AG04449 (cell line): ENCODE measurements at regions not wholly inside any gene's neighbourhood (a gene's known extent, or its start where the extent isn't known, plus 50 kb on each side); places are given as distances from the start of the nearest gene placed in this dataset.

Experiments
- CTCF ChIA-PET: fragments of 350-600 bp; formaldehyde crosslinking; extraction: SDS; loops from one replicate; lab custom pipeline; 2021; ENCODE audit warnings: antibody characterized with exemption; lab: Yijun Ruan, JAX
- POLR2A ChIA-PET: fragments of 400-600, 350-600 bp; formaldehyde crosslinking; extraction: SDS; loops from one replicate; lab custom pipeline; 2020; ENCODE audit warnings: antibody characterized with exemption, inconsistent platforms; lab: Yijun Ruan, JAX
- DNase-seq: peaks from one replicate; pipeline ENCODE4 v3.0.0-alpha.2; 2010; ENCODE audit warnings: low read depth, low spot score
- H3K4me3 ChIP-seq: 2 replicates; pipeline ENCODE4 v1.5.1; 2011; ENCODE audit warnings: low read depth, mild to moderate bottlenecking, control low read depth, low read length
- TF ChIP-seq, protein P1 (sequence below): IDR thresholded peaks from one replicate; pipeline ENCODE4 v1.5.1; 2011; ENCODE audit warnings: mild to moderate bottlenecking, moderate library complexity, low read length, control low read depth, inconsistent platforms; ENCODE audit not compliant: insufficient read depth; ENCODE audit errors: missing control alignments

- ChIA-PET POLR2A (no interaction called here), CTCF (no interaction called here)
- DNase-seq, result no peak
- TF ChIP-seq, protein P1, sequence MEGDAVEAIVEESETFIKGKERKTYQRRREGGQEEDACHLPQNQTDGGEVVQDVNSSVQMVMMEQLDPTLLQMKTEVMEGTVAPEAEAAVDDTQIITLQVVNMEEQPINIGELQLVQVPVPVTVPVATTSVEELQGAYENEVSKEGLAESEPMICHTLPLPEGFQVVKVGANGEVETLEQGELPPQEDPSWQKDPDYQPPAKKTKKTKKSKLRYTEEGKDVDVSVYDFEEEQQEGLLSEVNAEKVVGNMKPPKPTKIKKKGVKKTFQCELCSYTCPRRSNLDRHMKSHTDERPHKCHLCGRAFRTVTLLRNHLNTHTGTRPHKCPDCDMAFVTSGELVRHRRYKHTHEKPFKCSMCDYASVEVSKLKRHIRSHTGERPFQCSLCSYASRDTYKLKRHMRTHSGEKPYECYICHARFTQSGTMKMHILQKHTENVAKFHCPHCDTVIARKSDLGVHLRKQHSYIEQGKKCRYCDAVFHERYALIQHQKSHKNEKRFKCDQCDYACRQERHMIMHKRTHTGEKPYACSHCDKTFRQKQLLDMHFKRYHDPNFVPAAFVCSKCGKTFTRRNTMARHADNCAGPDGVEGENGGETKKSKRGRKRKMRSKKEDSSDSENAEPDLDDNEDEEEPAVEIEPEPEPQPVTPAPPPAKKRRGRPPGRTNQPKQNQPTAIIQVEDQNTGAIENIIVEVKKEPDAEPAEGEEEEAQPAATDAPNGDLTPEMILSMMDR, result no peak
- H3K4me3 ChIP-seq, result no peak overlapping the region
Measured at GRCh38 chr18:73240899-73241298, 373.1 kb upstream of the NETO1 start.

DNA sequence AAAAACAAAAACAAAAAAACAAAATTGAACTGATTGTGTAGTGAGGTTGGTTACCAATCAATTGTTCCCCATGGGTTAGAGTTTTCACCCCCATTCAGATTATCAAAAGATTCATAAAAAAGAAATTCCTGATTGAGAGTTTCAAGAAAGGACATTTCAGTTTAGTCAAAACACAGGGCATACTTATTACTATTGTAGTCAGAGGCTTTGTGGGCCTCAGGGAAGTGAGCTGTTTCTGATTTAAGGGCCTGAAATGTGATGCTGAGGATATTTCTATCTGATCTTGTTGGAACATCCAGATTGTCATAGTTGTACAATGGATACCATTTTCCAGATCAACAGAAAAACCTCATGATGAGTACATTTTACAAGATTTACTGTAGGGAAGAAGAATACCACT lies 368.1 kb upstream of the NETO1 start:
- no peak overlapping the region for H3K4me3 ChIP-seq
- POLR2A ChIA-PET, result interaction anchor here (0.5 kb wide), 1 partner anchor 341 kb away, joined by 3 read pairs; no protein-coding TSS in a partner anchor
- TF ChIP-seq, protein P1, result no peak
- CTCF ChIA-PET, result no interaction called here
- DNase-seq, result no peak

DNA sequence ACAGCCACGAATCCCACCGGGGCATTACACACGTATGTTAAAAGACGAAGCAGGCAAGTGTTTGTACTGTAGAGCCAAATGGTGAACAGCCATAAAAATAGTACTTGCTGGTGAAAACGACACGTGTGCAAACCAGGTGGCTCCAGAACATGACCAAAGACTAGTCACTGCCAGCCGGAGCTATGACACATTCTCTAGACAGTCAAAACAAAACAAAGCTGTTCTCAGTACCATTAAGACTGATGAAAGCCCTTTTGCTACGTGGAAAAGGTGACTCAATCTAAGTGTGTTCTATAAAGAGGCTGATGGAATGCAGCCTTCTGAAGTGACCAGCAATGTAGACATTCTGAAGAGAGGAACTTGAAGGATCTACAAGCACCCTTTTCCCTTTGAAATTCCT lies 367.7 kb upstream of the NETO1 start:
- POLR2A ChIA-PET, result interaction anchor here (0.5 kb wide), 1 partner anchor 342 kb away, joined by 3 read pairs; no protein-coding TSS in a partner anchor
- CTCF ChIA-PET, result no interaction called here
- DNase-seq, result peak; percentile 79
- no peak overlapping the region for H3K4me3 ChIP-seq
- TF ChIP-seq, protein P1, result no peak

GRCh38 chr18:73232933-73233332 lies 365.1 kb upstream of the NETO1 start:
- DNase-seq, result no peak
- CTCF ChIA-PET, result interaction anchor here (1.5 kb wide), 1 partner anchor 38 kb away, joined by 4 read pairs; no protein-coding TSS in a partner anchor
- POLR2A ChIA-PET, result no interaction called here
- TF ChIP-seq, protein P1, result no peak
- no peak overlapping the region for H3K4me3 ChIP-seq

- ChIA-PET POLR2A (no interaction called here), CTCF (no interaction called here)
- TF ChIP-seq, protein P1, result no peak
- DNase-seq, result no peak
- no peak overlapping the region for H3K4me3 ChIP-seq
Measured at GRCh38 chr18:73220663-73221062, 352.9 kb upstream of the NETO1 start.

- no peak overlapping the region for H3K4me3 ChIP-seq
- CTCF ChIA-PET, result interaction anchor here (0.6 to 1.3 kb wide), 2 partner anchors 26 to 630 kb away, joined by 3 read pairs; no protein-coding TSS in a partner anchor
- no peak for DNase-seq
- TF ChIP-seq, protein P1, result no peak
- POLR2A ChIA-PET, result no interaction called here
Measured at GRCh38 chr18:73218293-73218692, 350.5 kb upstream of the NETO1 start.
